ENCODE measurements at regions not wholly inside any gene's neighbourhood (a gene's known extent, or its start where the extent isn't known, plus 50 kb on each side); places are given as distances from the start of the nearest gene placed in this dataset.
"Not testable (repeated sequence)": the region's sequence is repeated elsewhere in the genome, so short reads cannot be mapped to it uniquely, and the experiment has no call there.

GRCh38 chr2:118437501-118437900 lies 349.2 kb downstream of the INSIG2 start:
- Histone ChIP-seq H3K27ac (ENCODE audit: low read length) (no peak overlapping the region), H3K4me3 (ENCODE audit: low read length) (no peak overlapping the region), H3K36me3 (ENCODE audit: control insufficient read depth, insufficient read depth, low read length) (no peaks in the 10 kb centered on the region), H3K4me1 (ENCODE audit: control insufficient read depth, insufficient read depth, low read length) (no peaks in the 10 kb centered on the region), H3K27me3 (ENCODE audit: control insufficient read depth, insufficient read depth, low read length) (no peaks in the 10 kb centered on the region), H3K9me3 (ENCODE audit: control insufficient read depth, insufficient read depth, low read length) (no peaks in the 10 kb centered on the region)
- WGBS (ENCODE audit: insufficient coverage, insufficient read length) = no CpG with 5 or more reads among the region's 1 CpG
- DNase-seq (ENCODE audit: low read depth, low spot score) = no peak

- Histone ChIP-seq H3K4me1 (ENCODE audit: control insufficient read depth, insufficient read depth, low read length) (no peaks in the 10 kb centered on the region), H3K27me3 (ENCODE audit: control insufficient read depth, insufficient read depth, low read length) (no peaks in the 10 kb centered on the region), H3K4me3 (ENCODE audit: low read length) (no peak overlapping the region), H3K27ac (ENCODE audit: low read length) (no peak overlapping the region), H3K36me3 (ENCODE audit: control insufficient read depth, insufficient read depth, low read length) (no peaks in the 10 kb centered on the region), H3K9me3 (ENCODE audit: control insufficient read depth, insufficient read depth, low read length) (no peaks in the 10 kb centered on the region)
- DNase-seq (ENCODE audit: low read depth, low spot score) = no peak
- WGBS (ENCODE audit: insufficient coverage, insufficient read length) = no CpG with 5 or more reads among the region's 4 CpGs
Observed at GRCh38 chr2:118431997-118432396, 343.7 kb downstream of the INSIG2 start.

DNA sequence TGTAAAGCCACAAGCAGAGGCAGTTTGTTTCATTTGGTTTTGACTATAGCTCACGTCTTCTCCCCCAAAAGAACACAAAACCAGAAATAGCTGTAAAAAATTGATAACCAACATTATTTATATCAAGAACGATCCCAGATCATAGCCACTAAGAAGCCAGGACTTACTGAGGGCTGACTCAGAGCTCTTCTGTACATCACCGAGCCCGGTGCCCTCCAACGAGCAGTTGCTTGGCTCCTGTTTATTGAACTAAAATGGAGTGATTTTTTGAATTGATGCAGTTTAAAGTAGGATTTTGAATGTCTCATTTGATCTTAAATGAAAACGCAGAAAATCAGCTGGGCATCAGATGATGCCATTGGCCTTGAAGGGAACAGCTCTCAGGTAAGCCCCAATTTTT lies 343.3 kb downstream of the INSIG2 start:
- Histone ChIP-seq H3K27me3 (ENCODE audit: control insufficient read depth, insufficient read depth, low read length) (no peaks in the 10 kb centered on the region), H3K4me1 (ENCODE audit: control insufficient read depth, insufficient read depth, low read length) (no peaks in the 10 kb centered on the region), H3K36me3 (ENCODE audit: control insufficient read depth, insufficient read depth, low read length) (no peaks in the 10 kb centered on the region), H3K9me3 (ENCODE audit: control insufficient read depth, insufficient read depth, low read length) (no peaks in the 10 kb centered on the region), H3K4me3 (ENCODE audit: low read length) (no peak overlapping the region), H3K27ac (ENCODE audit: low read length) (no peak overlapping the region)
- WGBS (ENCODE audit: insufficient coverage, insufficient read length) = no CpG with 5 or more reads among the region's 6 CpGs
- no peak for DNase-seq (ENCODE audit: low read depth, low spot score)

DNA sequence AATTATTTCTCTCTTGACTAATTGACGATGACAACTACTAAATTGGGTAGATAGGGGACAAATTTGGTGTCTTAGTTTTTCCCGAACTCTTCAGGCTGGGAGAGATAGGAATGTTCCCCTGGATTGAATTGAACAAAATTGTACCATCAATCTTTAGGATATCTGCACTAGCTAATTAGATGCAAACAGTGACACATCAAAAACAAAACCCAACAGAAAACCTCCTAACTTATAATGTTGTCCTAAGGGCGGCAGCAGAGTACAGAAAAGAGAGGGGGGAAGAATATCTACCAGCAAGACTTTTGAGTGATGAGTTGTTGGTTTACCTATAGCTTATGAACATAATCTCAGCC lies 342.9 kb downstream of the INSIG2 start:
- Histone ChIP-seq H3K27me3 (ENCODE audit: control insufficient read depth, insufficient read depth, low read length) (no peaks in the 10 kb centered on the region), H3K36me3 (ENCODE audit: control insufficient read depth, insufficient read depth, low read length) (no peaks in the 10 kb centered on the region), H3K27ac (ENCODE audit: low read length) (no peak overlapping the region), H3K4me3 (ENCODE audit: low read length) (no peak overlapping the region), H3K4me1 (ENCODE audit: control insufficient read depth, insufficient read depth, low read length) (no peaks in the 10 kb centered on the region), H3K9me3 (ENCODE audit: control insufficient read depth, insufficient read depth, low read length) (no peaks in the 10 kb centered on the region)
- DNase-seq (ENCODE audit: low read depth, low spot score) = no peak
- WGBS (ENCODE audit: insufficient coverage, insufficient read length) = no CpG with 5 or more reads among the region's 3 CpGs

GRCh38 chr2:118430510-118431164 lies 342.4 kb downstream of the INSIG2 start:
- WGBS (ENCODE audit: insufficient coverage, insufficient read length) = 100% methylated on average over 1 of the region's 4 CpGs
- no peak overlapping the region for H3K27ac ChIP-seq (ENCODE audit: low read length)
- no peaks in the 10 kb centered on the region for H3K36me3 ChIP-seq (ENCODE audit: control insufficient read depth, insufficient read depth, low read length)
- H3K4me3 ChIP-seq (ENCODE audit: low read length) = no peak overlapping the region
- no peaks in the 10 kb centered on the region for H3K27me3 ChIP-seq (ENCODE audit: control insufficient read depth, insufficient read depth, low read length)
- DNase-seq (ENCODE audit: low read depth, low spot score) = no peak
- H3K9me3 ChIP-seq (ENCODE audit: control insufficient read depth, insufficient read depth, low read length) = no peaks in the 10 kb centered on the region
- no peaks in the 10 kb centered on the region for H3K4me1 ChIP-seq (ENCODE audit: control insufficient read depth, insufficient read depth, low read length)

GRCh38 chr2:118425191-118425590 lies 336.9 kb downstream of the INSIG2 start:
- H3K4me1 ChIP-seq (ENCODE audit: control insufficient read depth, insufficient read depth, low read length) = no peaks in the 10 kb centered on the region
- H3K4me3 ChIP-seq (ENCODE audit: low read length) = no peak overlapping the region
- H3K36me3 ChIP-seq (ENCODE audit: control insufficient read depth, insufficient read depth, low read length) = no peaks in the 10 kb centered on the region
- no peaks in the 10 kb centered on the region; the same call in 1 of the 2 replicates for H3K9me3 ChIP-seq (ENCODE audit: control insufficient read depth, insufficient read depth, low read length)
- no CpG with 5 or more reads among the region's 5 CpGs for WGBS (ENCODE audit: insufficient coverage, insufficient read length)
- H3K27me3 ChIP-seq (ENCODE audit: control insufficient read depth, insufficient read depth, low read length) = no peaks in the 10 kb centered on the region
- no peak overlapping the region for H3K27ac ChIP-seq (ENCODE audit: low read length)
- DNase-seq (ENCODE audit: low read depth, low spot score) = no peak

DNA sequence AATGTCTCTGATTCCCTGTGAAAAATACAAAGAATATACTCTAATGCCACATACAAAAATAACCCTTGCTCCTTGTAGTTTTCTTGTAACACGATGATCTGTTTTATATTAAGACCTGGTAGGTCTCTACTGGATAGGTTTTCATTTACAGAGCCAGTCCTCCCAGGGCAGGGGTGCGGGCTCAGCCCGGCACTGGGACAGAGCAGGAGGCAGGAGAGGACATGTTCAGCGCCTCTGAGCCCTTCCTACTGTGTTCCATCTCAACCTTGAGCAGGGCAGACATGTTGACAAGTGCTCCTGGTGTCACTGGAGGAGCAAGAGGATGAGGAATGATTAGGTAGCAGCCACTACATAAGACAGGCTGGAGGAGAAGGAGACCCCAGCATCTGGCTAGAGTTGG lies 335.5 kb downstream of the INSIG2 start:
- H3K36me3 ChIP-seq (ENCODE audit: control insufficient read depth, insufficient read depth, low read length) = no peaks in the 10 kb centered on the region
- H3K9me3 ChIP-seq (ENCODE audit: control insufficient read depth, insufficient read depth, low read length) = no peaks in the 10 kb centered on the region; the same call in 1 of the 2 replicates
- WGBS (ENCODE audit: insufficient coverage, insufficient read length) = no CpG with 5 or more reads among the region's 4 CpGs
- no peak overlapping the region for H3K27ac ChIP-seq (ENCODE audit: low read length)
- no peak for DNase-seq (ENCODE audit: low read depth, low spot score)
- H3K27me3 ChIP-seq (ENCODE audit: control insufficient read depth, insufficient read depth, low read length) = no peaks in the 10 kb centered on the region
- H3K4me1 ChIP-seq (ENCODE audit: control insufficient read depth, insufficient read depth, low read length) = no peaks in the 10 kb centered on the region
- no peak overlapping the region for H3K4me3 ChIP-seq (ENCODE audit: low read length)

DNA sequence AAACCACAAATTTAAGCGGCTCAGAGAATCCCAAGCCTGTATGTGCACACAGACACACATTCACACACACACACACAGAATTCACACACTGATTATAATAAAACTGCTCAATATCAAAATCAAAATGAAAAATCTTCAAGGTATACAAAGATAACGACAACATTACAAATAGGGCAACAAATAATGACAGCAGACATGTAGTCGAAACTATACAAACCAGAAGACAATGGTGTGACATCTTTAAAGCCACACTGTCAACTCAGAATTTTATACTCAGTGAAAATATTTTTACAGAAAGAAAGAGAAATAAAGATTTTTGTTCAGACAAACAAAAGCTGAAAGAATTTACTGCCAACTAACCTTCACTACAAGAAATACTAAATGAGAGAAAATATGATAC lies 333.4 kb downstream of the INSIG2 start:
- no peaks in the 10 kb centered on the region for H3K27me3 ChIP-seq (ENCODE audit: control insufficient read depth, insufficient read depth, low read length)
- DNase-seq (ENCODE audit: low read depth, low spot score) = no peak
- H3K27ac ChIP-seq (ENCODE audit: low read length) = no peak overlapping the region
- no peak overlapping the region for H3K4me3 ChIP-seq (ENCODE audit: low read length)
- H3K9me3 ChIP-seq (ENCODE audit: control insufficient read depth, insufficient read depth, low read length) = no peaks in the 10 kb centered on the region; the same call in 1 of the 2 replicates
- no peaks in the 10 kb centered on the region for H3K4me1 ChIP-seq (ENCODE audit: control insufficient read depth, insufficient read depth, low read length)
- no CpG with 5 or more reads among the region's 3 CpGs for WGBS (ENCODE audit: insufficient coverage, insufficient read length)
- no peaks in the 10 kb centered on the region for H3K36me3 ChIP-seq (ENCODE audit: control insufficient read depth, insufficient read depth, low read length)

- no peaks in the 10 kb centered on the region; the same call in 1 of the 2 replicates for H3K9me3 ChIP-seq (ENCODE audit: control insufficient read depth, insufficient read depth, low read length)
- no CpG with 5 or more reads among the region's 3 CpGs for WGBS (ENCODE audit: insufficient coverage, insufficient read length)
- no peak for DNase-seq (ENCODE audit: low read depth, low spot score)
- H3K4me1 ChIP-seq (ENCODE audit: control insufficient read depth, insufficient read depth, low read length) = no peaks in the 10 kb centered on the region
- no peaks in the 10 kb centered on the region for H3K27me3 ChIP-seq (ENCODE audit: control insufficient read depth, insufficient read depth, low read length)
- H3K27ac ChIP-seq (ENCODE audit: low read length) = no peak overlapping the region
- no peak overlapping the region for H3K4me3 ChIP-seq (ENCODE audit: low read length)
- no peaks in the 10 kb centered on the region for H3K36me3 ChIP-seq (ENCODE audit: control insufficient read depth, insufficient read depth, low read length)
Observed at GRCh38 chr2:118417406-118418120, 329.3 kb downstream of the INSIG2 start.

DNA sequence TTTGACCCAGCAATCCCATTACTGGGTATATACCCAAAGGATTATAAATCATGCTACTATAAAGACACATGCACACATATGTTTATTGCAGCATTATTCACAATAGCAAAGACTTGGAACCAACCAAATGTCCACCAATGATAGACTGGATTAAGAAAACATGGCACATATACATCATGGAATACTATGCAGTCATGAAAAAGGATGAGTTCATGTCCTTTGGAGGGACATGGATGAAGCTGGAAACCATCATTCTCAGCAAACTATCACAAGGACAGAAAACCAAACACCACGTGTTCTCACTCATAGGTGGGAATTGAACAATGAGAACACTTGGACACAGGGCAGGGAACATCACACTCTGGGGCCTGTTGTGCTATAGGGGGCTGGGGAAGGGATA lies 326.9 kb downstream of the INSIG2 start:
- H3K9me3 ChIP-seq (ENCODE audit: control insufficient read depth, insufficient read depth, low read length); H3K36me3 ChIP-seq (ENCODE audit: control insufficient read depth, insufficient read depth, low read length); H3K27ac ChIP-seq (ENCODE audit: low read length); DNase-seq (ENCODE audit: low read depth, low spot score); H3K27me3 ChIP-seq (ENCODE audit: control insufficient read depth, insufficient read depth, low read length); H3K4me1 ChIP-seq (ENCODE audit: control insufficient read depth, insufficient read depth, low read length); H3K4me3 ChIP-seq (ENCODE audit: low read length): not testable (repeated sequence)
- no CpG with 5 or more reads among the region's 1 CpG for WGBS (ENCODE audit: insufficient coverage, insufficient read length)
